GM21528 (cell line): ENCODE measurements at regions not wholly inside any gene's neighbourhood (a gene's known extent, or its start where the extent isn't known, plus 50 kb on each side); places are given as distances from the start of the nearest gene placed in this dataset.

Experiments used
- ATAC-seq: cut with Tn5 transposase; IDR thresholded peaks from one replicate; pipeline ENCODE4 v1.9.1; 2021; ENCODE audit warnings: mild to moderate bottlenecking, moderate library complexity; ENCODE audit not compliant: unreplicated experiment, low FRiP score

- no peak for ATAC-seq
Measured at GRCh38 chr9:10674586-10674985, 61.8 kb upstream of the PTPRD start.

GRCh38 chr9:10678010-10678409 is 65.2 kb upstream of the PTPRD start:
- ATAC-seq, result no peak

GRCh38 chr9:10678790-10679189 is 66.0 kb upstream of the PTPRD start:
- no peak for ATAC-seq

DNA sequence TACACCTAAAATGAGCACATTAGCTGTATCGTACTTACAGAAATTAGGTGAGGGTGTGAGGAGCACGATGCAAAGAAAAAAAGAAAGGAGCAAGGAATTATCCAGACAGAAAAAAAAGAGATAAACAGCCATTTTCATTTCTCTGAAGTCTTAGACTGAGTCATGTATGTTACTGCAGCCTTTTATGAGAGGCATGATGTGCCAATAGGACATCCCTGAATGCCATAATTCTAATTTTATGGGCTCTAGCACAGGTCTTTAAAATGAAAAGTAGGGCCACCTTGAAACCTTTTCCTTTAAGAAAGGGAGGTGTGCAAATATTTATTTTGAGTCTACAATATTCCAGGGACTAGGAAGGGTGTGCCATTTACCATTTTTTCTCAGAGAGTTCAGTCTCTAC is 74.1 kb upstream of the PTPRD start:
- ATAC-seq, result no peak

- ATAC-seq, result no peak
Measured at GRCh38 chr9:10690546-10690945, 77.7 kb upstream of the PTPRD start.

DNA sequence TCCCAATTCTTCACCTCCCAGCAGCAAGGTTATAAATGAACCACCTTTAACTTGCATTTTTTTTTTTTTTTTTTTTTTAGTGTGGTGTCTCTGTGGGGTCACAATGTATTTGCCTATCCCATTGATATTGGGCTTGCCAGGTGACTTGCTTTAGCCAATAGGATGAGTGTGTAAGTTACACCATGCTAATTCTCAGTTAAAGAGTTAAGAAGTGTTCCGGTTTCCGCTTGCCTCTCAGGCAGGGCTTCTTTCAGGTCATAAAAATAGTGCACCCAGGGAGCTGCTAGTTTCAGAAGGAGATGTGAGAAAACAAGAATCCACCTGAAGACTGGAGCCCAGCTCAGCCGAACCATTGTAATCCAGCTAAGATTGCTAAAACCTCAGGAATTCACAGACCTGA is 84.2 kb upstream of the PTPRD start:
- ATAC-seq, result no peak

DNA sequence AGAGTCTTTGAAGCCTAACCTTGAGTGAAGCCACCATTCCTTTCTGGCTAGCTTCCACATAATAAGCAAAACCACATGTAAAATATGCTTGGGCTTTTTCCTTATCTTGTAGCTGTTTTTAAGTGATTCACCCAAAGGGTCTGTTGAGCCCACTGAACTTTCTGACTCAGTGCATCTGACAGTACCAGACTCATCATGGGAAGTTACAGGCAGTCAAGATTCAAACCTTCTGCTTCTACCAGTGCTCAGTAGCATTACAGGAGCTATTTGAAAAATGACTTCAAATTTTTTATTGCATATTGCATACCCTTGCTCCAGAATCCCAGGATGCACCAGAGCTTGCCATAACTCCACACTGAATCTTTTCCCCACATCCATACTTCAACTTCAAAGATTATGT is 87.5 kb upstream of the PTPRD start:
- no peak for ATAC-seq

- no peak for ATAC-seq
Measured at GRCh38 chr9:10700915-10701314, 88.1 kb upstream of the PTPRD start.

DNA sequence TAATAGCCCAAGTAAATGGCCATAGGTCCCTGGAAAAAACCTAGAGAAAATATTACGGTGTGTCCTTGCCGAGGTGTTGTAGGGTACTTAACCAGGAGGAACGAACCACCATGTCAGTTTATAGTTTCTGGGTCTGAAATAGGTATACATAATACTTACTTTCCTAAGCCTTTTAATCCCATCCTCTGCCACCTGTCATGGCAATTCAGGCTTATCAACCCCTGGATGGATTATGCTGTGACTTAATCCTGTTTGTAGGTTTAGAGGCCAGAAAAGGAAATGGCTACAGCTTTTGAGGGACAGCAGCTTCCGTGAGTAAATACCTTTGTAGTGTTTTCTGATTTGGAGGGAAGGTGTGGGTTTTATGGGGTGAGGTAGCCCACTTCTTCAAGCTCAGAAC is 89.1 kb upstream of the PTPRD start:
- no peak for ATAC-seq

DNA sequence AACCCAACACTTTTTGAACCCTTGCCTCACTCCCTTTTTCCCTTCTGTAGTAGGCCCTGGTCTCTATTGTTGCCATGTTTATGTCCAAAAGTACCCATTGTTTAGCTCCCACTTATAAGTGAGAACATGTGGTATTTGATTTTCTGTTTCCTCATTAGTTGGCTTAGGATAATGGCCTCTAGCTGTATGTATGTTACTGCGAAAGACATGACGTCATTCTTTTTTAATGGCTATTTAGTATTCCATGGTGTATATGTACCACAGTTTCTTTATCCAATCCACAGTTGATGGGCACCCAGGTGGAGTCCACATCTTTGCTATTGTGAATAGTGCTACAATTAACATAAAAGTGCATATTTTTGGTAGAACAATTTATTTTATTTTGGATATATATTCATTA is 90.3 kb upstream of the PTPRD start:
- no peak for ATAC-seq

DNA sequence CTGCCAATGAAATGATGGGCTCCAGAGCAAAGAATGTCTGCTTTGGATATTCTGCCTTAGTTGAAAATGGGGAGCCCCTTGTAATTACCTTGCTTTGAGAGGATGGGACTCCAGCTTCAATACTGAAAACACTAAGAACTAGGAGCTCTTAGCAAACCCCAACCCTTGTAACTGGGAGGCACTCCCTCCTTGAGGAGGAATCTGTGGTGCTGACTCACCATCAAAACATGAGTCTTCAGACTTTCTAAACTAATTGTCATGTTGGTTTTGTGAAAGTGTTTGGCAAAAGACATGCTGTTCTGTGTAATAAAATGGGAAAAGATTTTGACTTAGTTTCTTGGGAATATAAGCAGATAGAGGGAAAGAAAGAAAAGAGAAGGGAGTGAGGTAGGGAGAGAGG is 91.9 kb upstream of the PTPRD start:
- no peak for ATAC-seq

DNA sequence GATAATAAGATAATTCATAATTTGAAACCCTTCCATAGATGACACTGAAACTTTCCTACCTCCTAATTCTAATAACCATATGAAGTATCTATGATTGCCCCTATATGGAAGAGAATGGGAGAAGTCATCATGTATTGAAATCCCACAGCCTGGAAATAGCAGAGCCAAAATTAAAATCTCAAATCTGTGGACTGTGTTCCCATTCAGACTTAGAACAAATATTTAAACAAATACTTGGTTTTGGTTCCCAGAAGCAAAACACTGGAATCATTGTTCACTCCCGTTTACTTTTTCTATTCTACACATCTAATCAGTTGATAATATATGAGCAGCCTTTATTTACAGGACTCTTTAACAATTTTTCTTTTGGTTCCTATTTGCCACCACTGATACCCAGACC is 92.6 kb upstream of the PTPRD start:
- no peak for ATAC-seq

DNA sequence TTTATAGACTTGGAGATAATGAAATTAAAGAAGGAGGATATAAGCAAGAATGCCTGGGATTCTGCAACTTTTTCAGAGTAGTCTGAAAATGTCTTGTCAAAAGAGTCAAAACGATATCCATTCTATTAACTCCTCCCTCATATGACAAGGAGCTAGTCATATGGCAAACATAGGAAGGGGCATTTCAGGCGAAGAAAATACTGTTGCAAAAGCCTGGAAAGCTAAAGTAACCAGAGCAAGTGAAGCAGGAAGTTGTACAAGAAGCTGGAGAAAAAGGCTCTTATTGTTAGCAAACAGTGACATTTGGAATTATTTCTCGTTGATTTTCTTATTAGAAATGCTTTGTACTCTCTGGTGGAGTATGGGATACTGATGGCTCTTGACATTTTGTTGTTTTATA is 94.0 kb upstream of the PTPRD start:
- ATAC-seq, result no peak

- ATAC-seq, result no peak
Measured at GRCh38 chr9:10721301-10721700, 108.5 kb upstream of the PTPRD start.

GRCh38 chr9:10729213-10729612 is 116.4 kb upstream of the PTPRD start:
- ATAC-seq, result no peak

DNA sequence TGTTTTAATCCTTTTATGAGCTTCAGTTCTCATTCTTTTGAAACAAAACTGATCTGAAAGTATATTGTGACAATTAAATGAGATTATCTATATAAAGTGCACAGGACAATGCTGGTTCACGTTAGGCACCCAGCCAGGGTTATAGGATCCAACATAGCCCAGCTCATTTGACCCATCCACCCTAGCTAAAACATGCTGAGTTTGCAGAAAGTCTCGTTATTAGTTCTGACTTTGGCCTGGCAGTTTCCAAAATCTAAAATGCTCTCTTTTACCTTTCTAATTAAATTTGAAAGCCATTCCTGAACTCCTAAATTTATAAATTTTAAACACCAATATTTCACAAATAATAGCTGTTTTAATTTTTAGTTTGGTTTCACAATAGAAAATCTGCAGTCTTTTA is 131.9 kb upstream of the PTPRD start:
- no peak for ATAC-seq

- no peak for ATAC-seq
Measured at GRCh38 chr9:10753474-10753873, 140.7 kb upstream of the PTPRD start.

GRCh38 chr9:10764481-10764880 is 151.7 kb upstream of the PTPRD start:
- ATAC-seq, result no peak

DNA sequence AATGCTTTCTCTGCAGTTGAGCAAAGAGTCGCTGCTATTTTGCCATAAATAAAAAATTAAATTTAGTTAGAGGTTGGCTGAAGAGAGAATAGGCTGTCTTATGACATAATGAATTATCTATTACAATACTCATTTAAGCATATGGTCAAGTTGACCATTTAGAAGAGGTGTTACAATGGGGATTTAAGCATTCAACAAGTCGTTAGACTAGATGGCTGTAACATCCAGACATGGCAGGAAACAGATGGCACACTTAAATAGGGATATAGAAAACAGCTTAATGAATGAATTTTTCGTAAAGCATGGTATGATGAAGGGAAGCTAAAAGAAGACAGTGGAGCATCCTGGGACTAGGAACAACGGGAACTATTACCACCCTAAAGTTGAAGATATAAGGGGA is 160.3 kb upstream of the PTPRD start:
- ATAC-seq, result no peak

- ATAC-seq, result no peak
Measured at GRCh38 chr9:10774051-10774450, 161.2 kb upstream of the PTPRD start.

DNA sequence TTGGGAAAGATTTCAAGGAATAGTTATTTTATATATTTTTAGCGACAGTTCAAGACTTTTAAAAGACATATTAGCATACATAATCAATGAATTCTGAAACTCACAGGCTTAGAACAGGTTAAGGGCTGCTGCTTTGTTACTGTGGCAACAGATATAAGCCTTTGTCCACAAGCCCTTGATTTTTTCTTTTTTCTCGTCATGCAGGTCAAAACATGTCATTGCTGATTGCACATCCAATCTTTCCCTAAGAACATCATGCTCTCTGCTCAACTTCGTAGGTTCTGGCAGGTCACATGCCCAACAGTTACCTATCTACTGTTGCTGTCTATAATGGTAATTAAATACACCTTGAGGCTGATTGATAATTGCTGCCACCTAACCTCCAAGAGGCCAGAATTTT is 172.5 kb upstream of the PTPRD start:
- no peak for ATAC-seq

DNA sequence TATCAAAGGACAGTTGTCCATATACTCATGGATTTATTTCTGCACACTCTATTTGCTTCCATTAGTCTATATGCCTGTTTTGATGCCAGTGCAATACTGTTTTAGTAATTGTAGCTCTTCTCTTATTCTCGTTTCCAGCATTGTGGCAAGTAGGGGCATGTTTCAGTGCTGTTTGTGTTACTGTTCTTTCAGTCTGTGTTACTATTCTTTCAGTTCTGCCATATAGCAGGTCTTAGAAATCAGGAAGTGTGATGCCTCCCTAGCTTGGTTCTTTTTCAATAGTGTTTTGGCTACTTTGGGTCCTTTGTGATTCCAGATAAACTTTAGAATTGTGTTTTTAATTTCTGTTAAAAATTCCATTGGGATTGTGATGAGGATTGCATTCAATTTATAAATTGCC is 180.5 kb upstream of the PTPRD start:
- no peak for ATAC-seq

DNA sequence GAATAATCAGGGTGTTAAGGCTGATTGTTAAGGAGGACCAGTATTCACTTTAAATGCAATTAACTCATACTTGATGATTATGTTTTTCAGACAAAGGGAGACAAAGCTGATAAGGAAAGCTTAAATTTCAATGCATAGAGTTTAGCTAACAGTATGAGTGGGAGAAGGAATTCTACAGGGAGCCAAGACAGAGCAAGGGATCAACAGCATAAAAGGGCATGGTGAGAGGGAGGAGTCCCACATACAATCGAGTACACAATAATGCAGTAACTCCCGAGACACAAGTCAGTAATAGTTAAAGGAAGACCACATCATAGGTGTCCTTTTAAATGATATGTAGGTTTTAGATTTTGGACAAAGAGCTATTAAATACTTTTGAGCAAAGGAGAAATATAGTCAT is 191.7 kb upstream of the PTPRD start:
- ATAC-seq, result no peak

DNA sequence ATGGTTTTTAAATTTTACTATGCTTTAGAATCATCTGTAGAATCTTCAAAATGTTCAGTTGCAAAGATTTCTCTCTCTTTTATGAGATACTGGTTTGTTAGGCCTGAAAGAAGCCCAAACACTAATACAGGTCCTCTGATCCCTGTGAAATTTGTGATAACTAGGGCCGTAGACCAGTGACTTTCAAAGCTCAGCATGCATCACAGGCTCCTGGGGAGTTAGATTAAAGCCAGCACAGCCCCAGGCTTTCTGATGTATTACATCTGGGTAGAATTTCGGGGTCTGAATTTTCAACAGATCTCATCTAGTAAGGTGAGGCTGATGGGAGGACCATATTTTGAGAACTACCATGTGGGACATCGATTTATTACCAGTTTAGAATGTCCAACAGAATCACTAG is 194.1 kb upstream of the PTPRD start:
- no peak for ATAC-seq
